Lower leg skin (tissue), 3 donors: ENCODE measurements at regions not wholly inside any gene's neighbourhood (a gene's known extent, or its start where the extent isn't known, plus 50 kb on each side); places are given as distances from the start of the nearest gene placed in this dataset.

Experiments
- POLR2A ChIP-seq, 2 donors: fragments of 450-650 bp; IDR thresholded peaks; one replicate each; pipeline ENCODE4 v1.6.1; 2016 to 2017; ENCODE audit warnings: antibody characterized with exemption in 2 of 2, mild to moderate bottlenecking in 1 of 2, moderate library complexity in 1 of 2
- TF ChIP-seq, protein P1 (sequence below), 3 donors: fragments of 450-650 bp; IDR thresholded peaks; one replicate each; pipeline ENCODE4 v1.5.1; 2016; ENCODE audit warnings: antibody characterized with exemption in 3 of 3, mild to moderate bottlenecking in 3 of 3, moderate library complexity in 2 of 3

DNA sequence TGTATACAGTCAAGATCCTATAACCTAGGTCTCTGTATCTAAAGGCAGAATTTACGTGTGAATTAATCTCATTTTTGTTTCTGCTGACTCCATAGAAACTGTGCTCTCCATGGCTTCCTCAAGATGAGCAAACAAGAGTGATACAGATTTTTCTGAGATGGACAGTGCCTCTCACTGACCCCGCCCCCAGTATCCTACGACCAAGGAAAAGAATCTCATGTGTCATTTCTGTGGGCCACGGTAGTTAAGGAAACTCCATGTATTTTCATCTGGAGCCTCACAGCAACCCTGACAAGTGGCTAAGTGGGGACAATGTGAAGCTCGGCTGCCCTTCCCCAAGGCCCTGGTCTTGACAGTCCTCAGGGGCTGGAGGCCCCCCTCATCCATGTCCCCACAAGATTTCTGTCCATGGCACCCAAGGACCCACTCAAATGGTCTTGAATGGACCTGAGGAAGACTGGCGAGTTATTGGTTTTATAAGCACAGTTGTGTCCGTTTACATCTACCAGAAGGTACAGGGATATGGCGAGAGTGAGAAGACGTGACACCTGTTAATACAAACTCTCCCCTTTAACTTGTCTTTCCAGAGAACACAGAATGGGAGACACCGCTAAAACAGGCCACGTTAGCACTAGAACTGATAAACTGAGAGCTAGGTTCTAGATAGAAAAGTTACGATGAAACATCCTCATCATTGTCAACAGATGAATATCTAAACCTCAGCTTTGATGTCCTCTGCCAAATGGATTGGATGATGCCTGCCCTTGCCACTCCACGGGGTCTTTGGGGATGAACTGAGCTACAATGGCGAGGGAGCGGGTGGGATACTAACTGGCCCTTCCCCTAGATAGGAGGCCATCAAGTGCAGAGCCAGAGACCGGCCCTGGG is 108.4 kb upstream of the EGLN3 start:
- TF ChIP-seq, protein P1, sequence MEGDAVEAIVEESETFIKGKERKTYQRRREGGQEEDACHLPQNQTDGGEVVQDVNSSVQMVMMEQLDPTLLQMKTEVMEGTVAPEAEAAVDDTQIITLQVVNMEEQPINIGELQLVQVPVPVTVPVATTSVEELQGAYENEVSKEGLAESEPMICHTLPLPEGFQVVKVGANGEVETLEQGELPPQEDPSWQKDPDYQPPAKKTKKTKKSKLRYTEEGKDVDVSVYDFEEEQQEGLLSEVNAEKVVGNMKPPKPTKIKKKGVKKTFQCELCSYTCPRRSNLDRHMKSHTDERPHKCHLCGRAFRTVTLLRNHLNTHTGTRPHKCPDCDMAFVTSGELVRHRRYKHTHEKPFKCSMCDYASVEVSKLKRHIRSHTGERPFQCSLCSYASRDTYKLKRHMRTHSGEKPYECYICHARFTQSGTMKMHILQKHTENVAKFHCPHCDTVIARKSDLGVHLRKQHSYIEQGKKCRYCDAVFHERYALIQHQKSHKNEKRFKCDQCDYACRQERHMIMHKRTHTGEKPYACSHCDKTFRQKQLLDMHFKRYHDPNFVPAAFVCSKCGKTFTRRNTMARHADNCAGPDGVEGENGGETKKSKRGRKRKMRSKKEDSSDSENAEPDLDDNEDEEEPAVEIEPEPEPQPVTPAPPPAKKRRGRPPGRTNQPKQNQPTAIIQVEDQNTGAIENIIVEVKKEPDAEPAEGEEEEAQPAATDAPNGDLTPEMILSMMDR (IDR thresholded peaks at IDR 0.05): no peak
- TF ChIP-seq POLR2A (IDR thresholded peaks at IDR 0.05): no peak
